22Rv1 (cell line): ENCODE measurements at regions not wholly inside any gene's neighbourhood (a gene's known extent, or its start where the extent isn't known, plus 50 kb on each side); places are given as distances from the start of the nearest gene placed in this dataset.

Experiments used
- ZFX ChIP-seq: fragments of 450-650 bp; IDR thresholded peaks from 2 replicates; pipeline ENCODE4 v1.6.1; 2017; ENCODE audit warnings: antibody characterized with exemption, borderline replicate concordance
- TF ChIP-seq, protein P1 (sequence below): fragments of 450-650 bp; IDR thresholded peaks from 2 replicates; pipeline ENCODE4 v1.5.1; 2017; ENCODE audit warnings: mild to moderate bottlenecking

DNA sequence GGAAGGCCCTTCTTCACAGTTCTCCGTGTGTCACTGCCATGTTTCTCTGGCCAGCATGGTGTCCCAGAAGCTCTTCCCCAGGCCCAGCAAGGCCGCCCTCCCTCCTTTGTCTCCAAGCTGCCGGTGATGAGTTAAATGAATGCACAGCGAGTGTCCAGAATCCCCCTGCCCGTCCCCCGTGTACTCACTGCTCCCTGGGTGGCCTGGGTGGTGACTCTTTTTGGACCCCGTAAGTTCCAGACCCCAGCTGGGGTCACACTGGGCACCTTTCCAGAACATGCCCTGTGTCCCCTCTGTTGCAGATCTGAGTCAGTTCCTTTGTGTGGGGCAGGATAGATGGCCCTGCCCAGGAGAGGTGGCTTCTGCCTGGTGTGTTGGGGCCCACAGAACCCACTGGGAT is 95.0 kb downstream of the MRPL36 start:
- TF ChIP-seq, protein P1, sequence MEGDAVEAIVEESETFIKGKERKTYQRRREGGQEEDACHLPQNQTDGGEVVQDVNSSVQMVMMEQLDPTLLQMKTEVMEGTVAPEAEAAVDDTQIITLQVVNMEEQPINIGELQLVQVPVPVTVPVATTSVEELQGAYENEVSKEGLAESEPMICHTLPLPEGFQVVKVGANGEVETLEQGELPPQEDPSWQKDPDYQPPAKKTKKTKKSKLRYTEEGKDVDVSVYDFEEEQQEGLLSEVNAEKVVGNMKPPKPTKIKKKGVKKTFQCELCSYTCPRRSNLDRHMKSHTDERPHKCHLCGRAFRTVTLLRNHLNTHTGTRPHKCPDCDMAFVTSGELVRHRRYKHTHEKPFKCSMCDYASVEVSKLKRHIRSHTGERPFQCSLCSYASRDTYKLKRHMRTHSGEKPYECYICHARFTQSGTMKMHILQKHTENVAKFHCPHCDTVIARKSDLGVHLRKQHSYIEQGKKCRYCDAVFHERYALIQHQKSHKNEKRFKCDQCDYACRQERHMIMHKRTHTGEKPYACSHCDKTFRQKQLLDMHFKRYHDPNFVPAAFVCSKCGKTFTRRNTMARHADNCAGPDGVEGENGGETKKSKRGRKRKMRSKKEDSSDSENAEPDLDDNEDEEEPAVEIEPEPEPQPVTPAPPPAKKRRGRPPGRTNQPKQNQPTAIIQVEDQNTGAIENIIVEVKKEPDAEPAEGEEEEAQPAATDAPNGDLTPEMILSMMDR, result no peak
- no peak for TF ChIP-seq ZFX
